Bronchial epithelial cell (primary cell): ENCODE measurements at regions not wholly inside any gene's neighbourhood (a gene's known extent, or its start where the extent isn't known, plus 50 kb on each side); places are given as distances from the start of the nearest gene placed in this dataset.

Source experiments
- DNase-seq: peaks from one replicate; pipeline ENCODE4 v3.0.0-alpha.2; 2010; ENCODE audit warnings: low read depth
- FAIRE-seq: peaks from 2 replicates; lab custom pipeline; 2011; peaks lifted over from hg19 to GRCh38; lab: Jason Lieb, UNC
- H3K27me3 ChIP-seq: 2 replicates; pipeline ENCODE4 v1.5.1; 2011; ENCODE audit warnings: low read length; ENCODE audit not compliant: control insufficient read depth, insufficient read depth
- H3K36me3 ChIP-seq: 2 replicates; pipeline ENCODE4 v1.5.1; 2011; ENCODE audit warnings: low read length; ENCODE audit not compliant: control insufficient read depth, insufficient read depth
- H3K4me3 ChIP-seq: 2 replicates; pipeline ENCODE4 v1.5.1; 2011; ENCODE audit warnings: mild to moderate bottlenecking, low read depth, low read length, control low read depth
- CTCF ChIP-seq: IDR thresholded peaks from 2 replicates; pipeline ENCODE4 v1.5.1; 2011; ENCODE audit warnings: mild to moderate bottlenecking, moderate library complexity, low read length, control low read depth, inconsistent platforms; ENCODE audit not compliant: insufficient read depth, severe bottlenecking

DNA sequence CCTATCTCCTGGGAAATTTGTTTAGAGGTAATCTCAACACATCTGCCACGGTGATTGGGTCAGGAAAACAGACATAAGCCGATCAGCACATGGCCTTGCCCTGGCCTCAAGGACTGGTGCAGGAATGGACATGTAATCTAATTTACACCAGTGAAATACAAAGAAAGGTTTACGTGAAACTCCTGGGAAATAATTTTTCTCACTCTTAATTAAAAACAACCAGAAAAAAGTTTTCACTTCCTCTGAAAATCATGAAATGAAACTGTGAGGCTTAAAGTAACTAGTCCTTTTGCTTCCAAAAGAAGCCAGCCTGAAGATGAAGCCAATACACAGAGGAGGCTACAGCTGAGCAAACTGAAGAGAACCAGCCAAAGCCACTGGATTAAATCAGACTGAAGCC is 154.1 kb upstream of the FAM241A start:
- H3K4me3 ChIP-seq, result no peak overlapping the region
- no peak for TF ChIP-seq CTCF
- DNase-seq (no peak), FAIRE-seq (no peak)
- H3K27me3 ChIP-seq, result no peaks in the 10 kb centered on the region
- no peaks in the 10 kb centered on the region for H3K36me3 ChIP-seq

DNA sequence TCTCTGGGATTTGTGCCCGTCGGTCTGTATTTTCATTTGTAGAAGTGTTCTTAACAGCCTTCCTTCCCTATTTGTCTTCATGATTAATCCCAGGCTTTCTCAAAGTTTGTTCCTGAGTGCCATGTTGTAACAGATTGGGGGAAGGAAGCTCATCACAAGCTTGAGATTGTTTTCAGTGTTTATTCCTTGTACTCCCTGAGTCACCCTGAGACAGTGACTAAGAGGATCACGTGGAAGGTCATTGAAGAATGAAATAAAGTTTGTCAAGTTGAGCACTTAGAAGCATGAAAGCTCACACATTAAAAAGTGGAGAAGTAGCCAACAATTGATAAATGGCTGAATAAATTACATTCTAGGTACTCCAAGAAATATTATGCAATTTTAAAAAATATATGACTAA is 153.5 kb upstream of the FAM241A start:
- Histone ChIP-seq H3K27me3 (no peaks in the 10 kb centered on the region), H3K36me3 (no peaks in the 10 kb centered on the region), H3K4me3 (no peak overlapping the region)
- DNase-seq (peak; percentile 98), FAIRE-seq (no peak)
- TF ChIP-seq CTCF, result no peak

GRCh38 chr4:111992351-111993168 is 152.7 kb upstream of the FAM241A start:
- Histone ChIP-seq H3K27me3 (no peaks in the 10 kb centered on the region), H3K4me3 (no peak overlapping the region), H3K36me3 (no peaks in the 10 kb centered on the region)
- TF ChIP-seq CTCF, result no peak
- FAIRE-seq (no peak), DNase-seq (no peak)

GRCh38 chr4:111994392-111994791 is 150.9 kb upstream of the FAM241A start:
- FAIRE-seq, result no peak
- H3K4me3 ChIP-seq, result no peak overlapping the region
- no peaks in the 10 kb centered on the region for H3K36me3 ChIP-seq
- no peak for DNase-seq
- TF ChIP-seq CTCF, result no peak
- no peaks in the 10 kb centered on the region for H3K27me3 ChIP-seq

DNA sequence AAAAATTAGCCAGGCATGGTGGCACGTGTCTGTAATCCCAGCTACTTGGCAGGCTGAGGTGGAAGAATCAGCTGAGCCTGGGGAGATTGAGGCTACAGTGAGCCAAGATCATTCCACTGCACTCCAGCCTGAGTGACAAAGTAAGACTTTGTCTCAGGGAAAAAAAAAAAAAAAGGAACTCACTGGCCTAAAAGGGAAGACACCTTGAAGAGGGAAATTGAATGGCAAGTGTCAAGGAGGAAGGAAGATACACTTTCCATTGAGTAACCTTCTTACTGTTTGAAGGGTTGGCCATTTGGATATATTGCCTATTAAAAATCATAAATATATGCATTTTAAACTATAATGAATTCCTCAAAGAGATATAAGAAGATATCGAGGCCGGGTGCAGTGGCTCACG is 147.5 kb upstream of the FAM241A start:
- no peak for FAIRE-seq
- DNase-seq, result no peak
- Histone ChIP-seq H3K36me3 (no peaks in the 10 kb centered on the region), H3K4me3 (no peak overlapping the region), H3K27me3 (no peaks in the 10 kb centered on the region)
- no peak for TF ChIP-seq CTCF

DNA sequence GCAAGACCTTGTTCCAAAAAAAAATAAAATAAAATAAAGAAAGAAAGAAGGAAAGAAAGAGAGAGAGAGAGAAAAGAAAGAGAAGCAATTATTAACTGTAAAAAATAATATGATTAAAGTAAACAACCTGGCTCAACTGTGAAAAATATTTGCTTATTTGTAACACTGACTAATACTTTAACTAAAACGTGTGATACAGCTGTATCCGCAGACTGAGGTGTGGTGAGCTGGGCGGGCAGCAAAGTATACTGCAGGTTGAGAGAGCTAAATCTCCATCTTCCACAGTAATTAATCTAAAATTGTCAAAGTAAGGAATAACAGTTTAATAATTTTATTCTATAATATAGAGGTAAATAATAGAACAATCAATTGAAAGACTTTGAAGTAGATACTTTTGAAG is 145.5 kb upstream of the FAM241A start:
- FAIRE-seq (no peak), DNase-seq (no peak)
- H3K36me3 ChIP-seq, result no peaks in the 10 kb centered on the region

More for the DNA sequence above, 145.5 kb upstream of the FAM241A start:
- Histone ChIP-seq H3K4me3 (no peak overlapping the region), H3K27me3 (no peaks in the 10 kb centered on the region)
- TF ChIP-seq CTCF, result no peak
